Esophagus muscularis mucosa (tissue), 3 donors: ENCODE measurements at regions not wholly inside any gene's neighbourhood (a gene's known extent, or its start where the extent isn't known, plus 50 kb on each side); places are given as distances from the start of the nearest gene placed in this dataset.

Experiments
- CTCF ChIP-seq, 3 experiments: fragments of 200-600 bp in 2 of 3; fragments of 450-650 bp in 1 of 3; sonication (generic) in 2 of 3; IDR thresholded peaks; one replicate each; pipeline ENCODE4 v1.5.1; 2017 to 2019; ENCODE audit warnings: antibody characterized with exemption in 3 of 3, mild to moderate bottlenecking in 2 of 3, moderate library complexity in 1 of 3
- POLR2A ChIP-seq: fragments of 450-650 bp; IDR thresholded peaks from one replicate; pipeline ENCODE4 v1.6.1; 2017; ENCODE audit warnings: antibody characterized with exemption, moderate library complexity, mild to moderate bottlenecking, low read depth
- POLR2AphosphoS5 ChIP-seq, 2 donors: sonication (generic); formaldehyde crosslinking; IDR thresholded peaks; one replicate each; pipeline ENCODE4 v1.6.1; 2017; ENCODE audit warnings: antibody characterized with exemption in 2 of 2

GRCh38 chr3:30277494-30277893 lies 328.9 kb upstream of the TGFBR2 start:
- TF ChIP-seq POLR2AphosphoS5 (IDR thresholded peaks at IDR 0.05) (no peak), POLR2A (no peak), CTCF (IDR thresholded peaks at IDR 0.05) (no peak)
